Panc1 (cell line): ENCODE measurements at regions not wholly inside any gene's neighbourhood (a gene's known extent, or its start where the extent isn't known, plus 50 kb on each side); places are given as distances from the start of the nearest gene placed in this dataset.

Experiments used
- ATAC-seq: fragments of 200-7000 bp; cut with Tn5 transposase; 2 replicates; pipeline ENCODE4 v1.9.1; 2020; ENCODE audit warnings: mild to moderate bottlenecking, moderate library complexity
- BruUV-seq: library from RNA; stranded (reverse); fragments of 400-500 nt; replicated peaks from 2 replicates; lab custom pipeline; 2021; lab: Mats Ljungman, UMichigan
- CTCF ChIA-PET: fragments of 300-600 bp; sonication (Branson Sonifier 250); formaldehyde crosslinking; loops from one replicate; lab custom pipeline; 2022; ENCODE audit warnings: antibody characterized with exemption; lab: Charles Lee
- POLR2A ChIA-PET: fragments of 300-600 bp; sonication (Branson Sonifier 250); formaldehyde crosslinking; loops from one replicate; lab custom pipeline; 2022; ENCODE audit warnings: antibody characterized with exemption; lab: Charles Lee
- DNase-seq: peaks from one replicate; pipeline ENCODE4 v3.0.0-alpha.2; 2010; ENCODE audit warnings: low read depth, low spot score
- H3K27ac ChIP-seq: 2 replicates; pipeline ENCODE4 v1.5.1; 2011; ENCODE audit warnings: mild to moderate bottlenecking, low read length, inconsistent platforms
- H3K27me3 ChIP-seq: fragments of 200-500 bp; sonication (Bioruptor generic); 2 replicates; pipeline ENCODE4 v1.6.0; 2014; ENCODE audit warnings: low read length, inconsistent platforms; ENCODE audit not compliant: control insufficient read depth, insufficient read depth
- H3K36me3 ChIP-seq: fragments of 200-500 bp; sonication (Bioruptor generic); 2 replicates; pipeline ENCODE4 v1.5.1; 2014; ENCODE audit warnings: inconsistent platforms, mild to moderate bottlenecking, low read length, moderate library complexity; ENCODE audit not compliant: control insufficient read depth, insufficient read depth
- H3K4me1 ChIP-seq: 2 replicates; pipeline ENCODE4 v1.5.1; 2011; ENCODE audit warnings: inconsistent platforms, mild to moderate bottlenecking, low read length, moderate library complexity; ENCODE audit not compliant: control insufficient read depth, insufficient read depth
- H3K4me3 ChIP-seq, 2 experiments: 2 replicates each; pipeline ENCODE4 v1.5.1; 2011 to 2012; ENCODE audit warnings: low read depth in 2 of 2, low read length in 2 of 2, mild to moderate bottlenecking in 2 of 2, inconsistent platforms in 1 of 2, moderate library complexity in 1 of 2
- H3K9me3 ChIP-seq: fragments of 200-500 bp; sonication (Bioruptor generic); 2 replicates; pipeline ENCODE4 v1.5.1; 2014; ENCODE audit warnings: low read depth, mild to moderate bottlenecking, inconsistent platforms, low read length, moderate library complexity; ENCODE audit not compliant: control insufficient read depth, insufficient read depth
- POLR2AphosphoS5 ChIP-seq: IDR thresholded peaks from 2 replicates; pipeline ENCODE4 v1.6.1; 2012; ENCODE audit warnings: mild to moderate bottlenecking, low read depth, low read length, moderate library complexity
- SIN3A ChIP-seq: IDR thresholded peaks from 2 replicates; pipeline ENCODE4 v1.6.1; 2012; ENCODE audit warnings: low read depth, mild to moderate bottlenecking, low read length, moderate library complexity, borderline replicate concordance; ENCODE audit not compliant: insufficient read depth
- TCF7L2 ChIP-seq: IDR thresholded peaks from 2 replicates; pipeline ENCODE4 v1.6.1; 2011; ENCODE audit warnings: mild to moderate bottlenecking, low read depth, low read length, inconsistent platforms
- in situ Hi-C: cut with HindIII; loops from 2 replicates; pipeline ENCODE4 v1.10.0; 2016; ENCODE audit warnings: low sequenced_read_pairs, low pct_unique_long_range_greater_than_20kb
- intact Hi-C: fragments of 100-400 bp; cut with micrococcal nuclease; formaldehyde crosslinking; loops from one replicate; pipeline ENCODE4 v1.10.0; 2022; ENCODE audit not compliant: unreplicated experiment
- TF ChIP-seq, protein P1 (sequence below), 2 experiments: IDR thresholded peaks; 2 replicates each; pipeline ENCODE4 v1.6.1; 2011 to 2012; ENCODE audit warnings: low read depth in 2 of 2, control low read depth in 1 of 2, low read length in 1 of 2, mild to moderate bottlenecking in 1 of 2, moderate library complexity in 1 of 2; ENCODE audit not compliant: insufficient read depth in 1 of 2
- TF ChIP-seq, protein P2 (sequence below): fragments of 450-650 bp; IDR thresholded peaks from 2 replicates; pipeline ENCODE4 v1.5.1; 2017; ENCODE audit warnings: mild to moderate bottlenecking

- no peaks in the 10 kb centered on the region for H3K4me1 ChIP-seq
- CTCF ChIA-PET: no interaction called here
- no peaks in the 10 kb centered on the region for H3K36me3 ChIP-seq
- POLR2A ChIA-PET: no interaction called here
- no peaks in the 10 kb centered on the region for H3K9me3 ChIP-seq
- TF ChIP-seq POLR2AphosphoS5 (no peak), SIN3A (no peak), TCF7L2 (no peak)
- TF ChIP-seq, protein P1, sequence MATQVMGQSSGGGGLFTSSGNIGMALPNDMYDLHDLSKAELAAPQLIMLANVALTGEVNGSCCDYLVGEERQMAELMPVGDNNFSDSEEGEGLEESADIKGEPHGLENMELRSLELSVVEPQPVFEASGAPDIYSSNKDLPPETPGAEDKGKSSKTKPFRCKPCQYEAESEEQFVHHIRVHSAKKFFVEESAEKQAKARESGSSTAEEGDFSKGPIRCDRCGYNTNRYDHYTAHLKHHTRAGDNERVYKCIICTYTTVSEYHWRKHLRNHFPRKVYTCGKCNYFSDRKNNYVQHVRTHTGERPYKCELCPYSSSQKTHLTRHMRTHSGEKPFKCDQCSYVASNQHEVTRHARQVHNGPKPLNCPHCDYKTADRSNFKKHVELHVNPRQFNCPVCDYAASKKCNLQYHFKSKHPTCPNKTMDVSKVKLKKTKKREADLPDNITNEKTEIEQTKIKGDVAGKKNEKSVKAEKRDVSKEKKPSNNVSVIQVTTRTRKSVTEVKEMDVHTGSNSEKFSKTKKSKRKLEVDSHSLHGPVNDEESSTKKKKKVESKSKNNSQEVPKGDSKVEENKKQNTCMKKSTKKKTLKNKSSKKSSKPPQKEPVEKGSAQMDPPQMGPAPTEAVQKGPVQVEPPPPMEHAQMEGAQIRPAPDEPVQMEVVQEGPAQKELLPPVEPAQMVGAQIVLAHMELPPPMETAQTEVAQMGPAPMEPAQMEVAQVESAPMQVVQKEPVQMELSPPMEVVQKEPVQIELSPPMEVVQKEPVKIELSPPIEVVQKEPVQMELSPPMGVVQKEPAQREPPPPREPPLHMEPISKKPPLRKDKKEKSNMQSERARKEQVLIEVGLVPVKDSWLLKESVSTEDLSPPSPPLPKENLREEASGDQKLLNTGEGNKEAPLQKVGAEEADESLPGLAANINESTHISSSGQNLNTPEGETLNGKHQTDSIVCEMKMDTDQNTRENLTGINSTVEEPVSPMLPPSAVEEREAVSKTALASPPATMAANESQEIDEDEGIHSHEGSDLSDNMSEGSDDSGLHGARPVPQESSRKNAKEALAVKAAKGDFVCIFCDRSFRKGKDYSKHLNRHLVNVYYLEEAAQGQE (IDR thresholded peaks at IDR 0.05; ENCODE audit: insufficient read depth in 1 of 2, low read depth in 2 of 2, low read length in 1 of 2): no peak
- TF ChIP-seq, protein P2, sequence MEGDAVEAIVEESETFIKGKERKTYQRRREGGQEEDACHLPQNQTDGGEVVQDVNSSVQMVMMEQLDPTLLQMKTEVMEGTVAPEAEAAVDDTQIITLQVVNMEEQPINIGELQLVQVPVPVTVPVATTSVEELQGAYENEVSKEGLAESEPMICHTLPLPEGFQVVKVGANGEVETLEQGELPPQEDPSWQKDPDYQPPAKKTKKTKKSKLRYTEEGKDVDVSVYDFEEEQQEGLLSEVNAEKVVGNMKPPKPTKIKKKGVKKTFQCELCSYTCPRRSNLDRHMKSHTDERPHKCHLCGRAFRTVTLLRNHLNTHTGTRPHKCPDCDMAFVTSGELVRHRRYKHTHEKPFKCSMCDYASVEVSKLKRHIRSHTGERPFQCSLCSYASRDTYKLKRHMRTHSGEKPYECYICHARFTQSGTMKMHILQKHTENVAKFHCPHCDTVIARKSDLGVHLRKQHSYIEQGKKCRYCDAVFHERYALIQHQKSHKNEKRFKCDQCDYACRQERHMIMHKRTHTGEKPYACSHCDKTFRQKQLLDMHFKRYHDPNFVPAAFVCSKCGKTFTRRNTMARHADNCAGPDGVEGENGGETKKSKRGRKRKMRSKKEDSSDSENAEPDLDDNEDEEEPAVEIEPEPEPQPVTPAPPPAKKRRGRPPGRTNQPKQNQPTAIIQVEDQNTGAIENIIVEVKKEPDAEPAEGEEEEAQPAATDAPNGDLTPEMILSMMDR: no peak
- H3K4me3 ChIP-seq: no peak overlapping the region
- intact Hi-C loops (no loop called here), in situ Hi-C loops (no loop called here)
- ATAC-seq (no peak), DNase-seq (no peak)
- no peak overlapping the region for H3K27ac ChIP-seq
- BruUV-seq: no TSS peak
- no peaks in the 10 kb centered on the region for H3K27me3 ChIP-seq
Observed at GRCh38 chr10:36003688-36004087, 361.6 kb upstream of the FZD8 start.

DNA sequence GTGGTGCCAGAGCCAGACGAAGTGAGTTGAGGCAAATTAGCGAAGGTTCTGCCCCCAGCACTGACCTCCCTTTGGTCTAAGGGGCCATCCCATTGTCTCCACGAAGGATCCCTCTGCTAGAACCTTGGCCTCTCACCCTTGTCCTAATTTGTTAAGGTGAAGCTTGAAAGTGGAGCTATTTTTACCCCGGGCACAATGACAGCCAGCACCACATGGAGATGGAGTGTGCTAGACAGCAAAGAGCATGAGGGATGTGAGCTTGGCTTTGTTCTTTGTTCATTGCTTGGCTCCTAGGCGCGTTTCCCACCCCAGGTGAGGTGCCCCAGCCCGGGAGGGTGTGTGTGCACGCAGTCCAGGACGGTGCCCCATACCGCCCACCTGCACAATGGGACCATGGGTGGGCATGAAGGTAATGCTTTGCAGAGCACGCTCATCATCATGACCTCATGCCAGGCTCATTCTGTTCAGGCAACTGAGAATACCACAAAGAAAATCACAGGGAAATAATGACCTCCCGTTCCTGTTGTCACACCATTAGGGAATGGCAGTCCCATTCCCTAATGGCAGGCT is 361.0 kb upstream of the FZD8 start:
- ChIA-PET POLR2A (no interaction called here), CTCF (no interaction called here)
- DNase-seq (no peak), ATAC-seq (no peak)
- Histone ChIP-seq H3K27me3 (no peaks in the 10 kb centered on the region), H3K27ac (no peak overlapping the region), H3K4me1 (no peaks in the 10 kb centered on the region), H3K4me3 (no peak overlapping the region), H3K36me3 (no peaks in the 10 kb centered on the region), H3K9me3 (no peaks in the 10 kb centered on the region)
- in situ Hi-C loops: no loop called here
- BruUV-seq: no TSS peak
- intact Hi-C loops: no loop called here
- no peak for TF ChIP-seq POLR2AphosphoS5
- TF ChIP-seq, protein P1 (IDR thresholded peaks at IDR 0.05; ENCODE audit: insufficient read depth in 1 of 2, low read depth in 2 of 2, low read length in 1 of 2): no peak
